ENCODE measurements at regions not wholly inside any gene's neighbourhood (a gene's known extent, or its start where the extent isn't known, plus 50 kb on each side); places are given as distances from the start of the nearest gene placed in this dataset.

- no peak for DNase-seq
- no peak overlapping the region for H3K4me3 ChIP-seq
- no peaks in the 10 kb centered on the region for H3K36me3 ChIP-seq (replicated peaks in 1 of 2; ENCODE audit: insufficient read depth in 1 of 2, low read depth in 2 of 2)
- H3K27ac ChIP-seq = no peak overlapping the region
- intact Hi-C loops (cut with DNase I) = no loop called here
- H3K4me1 ChIP-seq = no peaks in the 10 kb centered on the region
- H3K9me3 ChIP-seq = no peaks in the 10 kb centered on the region
- no peak for ATAC-seq
- no peaks in the 10 kb centered on the region for H3K27me3 ChIP-seq
- TF ChIP-seq CTCF (IDR thresholded peaks at IDR 0.05) (no peak), POLR2A (IDR thresholded peaks at IDR 0.05) (no peak)
- WGBS, 2 donors = 70 to 72% methylated on average over 2 of the region's 2 CpGs
Observed at GRCh38 chr20:30599990-30600389, 657.5 kb upstream of the DEFB115 start.

GRCh38 chr20:30601974-30602373 is 655.5 kb upstream of the DEFB115 start:
- 31 to 49% methylated on average over 2 of the region's 2 CpGs for WGBS, 2 donors
- H3K27me3 ChIP-seq = no peaks in the 10 kb centered on the region
- no peaks in the 10 kb centered on the region for H3K4me1 ChIP-seq
- TF ChIP-seq POLR2A (IDR thresholded peaks at IDR 0.05) = no peak
- TF ChIP-seq CTCF (IDR thresholded peaks at IDR 0.05) = no peak
- DNase-seq = no peak
- ATAC-seq = no peak
- H3K36me3 ChIP-seq (replicated peaks in 1 of 2; ENCODE audit: insufficient read depth in 1 of 2, low read depth in 2 of 2) = no peaks in the 10 kb centered on the region
- intact Hi-C loops (cut with DNase I) = no loop called here
- H3K9me3 ChIP-seq = no peaks in the 10 kb centered on the region
- no peak overlapping the region for H3K4me3 ChIP-seq
- H3K27ac ChIP-seq = no peak overlapping the region

GRCh38 chr20:30602424-30602823 is 655.0 kb upstream of the DEFB115 start:
- Histone ChIP-seq H3K9me3 (no peaks in the 10 kb centered on the region), H3K27ac (no peak overlapping the region), H3K4me1 (no peaks in the 10 kb centered on the region), H3K27me3 (no peaks in the 10 kb centered on the region), H3K4me3 (no peak overlapping the region), H3K36me3 (replicated peaks in 1 of 2; ENCODE audit: insufficient read depth in 1 of 2, low read depth in 2 of 2) (no peaks in the 10 kb centered on the region)
- intact Hi-C loops (cut with DNase I) = no loop called here
- 54 to 69% methylated on average over 3 of the region's 3 CpGs for WGBS, 2 donors
- ATAC-seq (no peak), DNase-seq (no peak)
- no peak for TF ChIP-seq CTCF (IDR thresholded peaks at IDR 0.05)
- no peak for TF ChIP-seq POLR2A (IDR thresholded peaks at IDR 0.05)

GRCh38 chr20:30606990-30607389 is 650.5 kb upstream of the DEFB115 start:
- Histone ChIP-seq H3K27ac (no peak overlapping the region), H3K36me3 (replicated peaks in 1 of 2; ENCODE audit: insufficient read depth in 1 of 2, low read depth in 2 of 2) (no peaks in the 10 kb centered on the region), H3K9me3 (no peaks in the 10 kb centered on the region), H3K4me3 (no peak overlapping the region), H3K27me3 (no peaks in the 10 kb centered on the region), H3K4me1 (no peaks in the 10 kb centered on the region)
- WGBS, 2 donors = 56% methylated on average over 4 of the region's 4 CpGs
- intact Hi-C loops (cut with DNase I) = no loop called here
- TF ChIP-seq CTCF (IDR thresholded peaks at IDR 0.05) (no peak), POLR2A (IDR thresholded peaks at IDR 0.05) (no peak)
- no peak for ATAC-seq
- DNase-seq = no peak

- ATAC-seq = no peak
Observed at GRCh38 chr20:30610029-30610693, 647.3 kb upstream of the DEFB115 start.

More at GRCh38 chr20:30610029-30610693, 647.3 kb upstream of the DEFB115 start:
- TF ChIP-seq CTCF (IDR thresholded peaks at IDR 0.05) (no peak), POLR2A (IDR thresholded peaks at IDR 0.05) (no peak)
- no peak for DNase-seq
- Histone ChIP-seq H3K4me3 (no peak overlapping the region), H3K4me1 (no peaks in the 10 kb centered on the region), H3K27ac (no peak overlapping the region), H3K27me3 (no peaks in the 10 kb centered on the region), H3K9me3 (no peaks in the 10 kb centered on the region), H3K36me3 (replicated peaks in 1 of 2; ENCODE audit: insufficient read depth in 1 of 2, low read depth in 2 of 2) (no peaks in the 10 kb centered on the region)
- intact Hi-C loops (cut with DNase I) = no loop called here
- WGBS, 2 donors = 58 to 75% methylated on average over 9 of the region's 9 CpGs

Data from body of pancreas (tissue), 4 donors.